ENCODE measurements at regions not wholly inside any gene's neighbourhood (a gene's known extent, or its start where the extent isn't known, plus 50 kb on each side); places are given as distances from the start of the nearest gene placed in this dataset.

DNA sequence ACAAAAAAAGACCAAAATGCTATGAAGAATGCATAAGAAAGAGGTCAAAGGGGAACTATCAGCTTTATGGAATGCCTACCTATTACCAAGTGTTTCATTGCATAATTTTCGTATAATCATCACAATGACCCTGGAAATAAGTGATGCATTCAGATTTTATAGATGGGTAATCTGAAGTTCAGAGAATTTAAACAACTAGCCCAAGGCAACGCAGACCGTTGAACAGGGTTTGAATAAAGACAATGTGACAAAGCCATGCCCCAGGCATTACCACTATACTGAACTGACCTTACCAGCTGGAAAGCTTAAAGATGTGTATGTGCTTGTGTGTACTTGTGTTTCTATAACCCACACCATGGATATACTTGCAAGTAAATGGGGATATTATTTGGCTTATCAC is 827.6 kb upstream of the ADGRL2 start:
- Histone ChIP-seq H3K4me1 (ENCODE audit: control insufficient read depth in 5 of 5, insufficient read depth in 5 of 5, low read length in 5 of 5) (no peaks in the 10 kb centered on the region), H3K9ac (ENCODE audit: insufficient read depth in 1 of 2, low read length in 2 of 2) (no peak overlapping the region), H3K36me3 (ENCODE audit: control insufficient read depth in 4 of 4, insufficient read depth in 4 of 4, low read length in 4 of 4) (no peaks in the 10 kb centered on the region), H3K4me3 (no peak overlapping the region), H3K27me3 (ENCODE audit: control insufficient read depth in 3 of 3, insufficient read depth in 3 of 3, low read length in 2 of 3) (no peaks in the 10 kb centered on the region), H3K9me3 (ENCODE audit: control insufficient read depth in 4 of 4, insufficient read depth in 3 of 4, low read length in 3 of 4) (no peaks in the 10 kb centered on the region), H3K27ac (ENCODE audit: low read depth in 1 of 2, low read length in 1 of 2) (no peak overlapping the region)
- DNase-seq, result no peak
- ATAC-seq (ENCODE audit: insufficient read depth, low FRiP score), result no peak
- TF ChIP-seq, protein P1, sequence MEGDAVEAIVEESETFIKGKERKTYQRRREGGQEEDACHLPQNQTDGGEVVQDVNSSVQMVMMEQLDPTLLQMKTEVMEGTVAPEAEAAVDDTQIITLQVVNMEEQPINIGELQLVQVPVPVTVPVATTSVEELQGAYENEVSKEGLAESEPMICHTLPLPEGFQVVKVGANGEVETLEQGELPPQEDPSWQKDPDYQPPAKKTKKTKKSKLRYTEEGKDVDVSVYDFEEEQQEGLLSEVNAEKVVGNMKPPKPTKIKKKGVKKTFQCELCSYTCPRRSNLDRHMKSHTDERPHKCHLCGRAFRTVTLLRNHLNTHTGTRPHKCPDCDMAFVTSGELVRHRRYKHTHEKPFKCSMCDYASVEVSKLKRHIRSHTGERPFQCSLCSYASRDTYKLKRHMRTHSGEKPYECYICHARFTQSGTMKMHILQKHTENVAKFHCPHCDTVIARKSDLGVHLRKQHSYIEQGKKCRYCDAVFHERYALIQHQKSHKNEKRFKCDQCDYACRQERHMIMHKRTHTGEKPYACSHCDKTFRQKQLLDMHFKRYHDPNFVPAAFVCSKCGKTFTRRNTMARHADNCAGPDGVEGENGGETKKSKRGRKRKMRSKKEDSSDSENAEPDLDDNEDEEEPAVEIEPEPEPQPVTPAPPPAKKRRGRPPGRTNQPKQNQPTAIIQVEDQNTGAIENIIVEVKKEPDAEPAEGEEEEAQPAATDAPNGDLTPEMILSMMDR (IDR thresholded peaks at IDR 0.05; ENCODE audit: control extremely low read depth, extremely low read depth), result no peak
- 92 to 95% methylated on average over 3 of the region's 3 CpGs for WGBS, 2 donors

DNA sequence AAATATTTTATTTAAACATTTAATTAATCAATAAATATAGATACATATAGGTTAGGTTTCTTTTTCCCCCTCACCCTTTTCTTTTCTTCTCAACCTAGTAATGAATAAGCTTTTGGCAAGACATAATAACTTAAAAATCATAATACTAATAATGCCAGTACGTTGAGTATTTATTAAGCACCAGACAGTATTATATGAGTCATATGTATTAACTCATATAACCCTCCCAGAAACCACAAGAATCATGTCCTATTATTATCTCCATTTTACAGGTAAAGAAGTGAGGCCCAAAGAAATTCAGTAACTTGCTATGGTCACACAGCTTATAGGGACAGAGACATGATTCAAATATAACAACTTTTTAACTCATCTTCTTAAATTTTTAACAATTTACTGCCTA is 834.5 kb upstream of the ADGRL2 start:
- H3K27me3 ChIP-seq (ENCODE audit: control insufficient read depth in 3 of 3, insufficient read depth in 3 of 3, low read length in 2 of 3), result no peaks in the 10 kb centered on the region

DNA sequence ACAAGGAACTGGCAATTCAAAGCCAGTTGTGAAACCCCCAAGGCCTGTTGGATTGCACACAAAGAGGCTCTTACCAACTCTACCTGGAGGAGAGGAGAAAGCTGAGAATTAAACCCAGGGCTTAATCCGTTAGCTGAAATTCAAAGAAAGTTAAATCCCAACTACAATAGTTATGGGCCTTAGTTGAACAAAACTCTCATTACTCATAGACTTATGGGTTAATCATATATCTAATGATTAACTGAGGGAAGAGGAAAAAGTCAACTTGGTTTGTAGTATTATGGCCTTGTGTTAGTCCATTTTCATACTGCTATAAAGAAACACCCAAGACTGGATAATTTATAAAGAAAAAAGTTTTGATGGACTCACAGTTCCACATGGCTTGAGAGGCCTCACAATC is 838.2 kb upstream of the ADGRL2 start:
- Histone ChIP-seq H3K27me3 (ENCODE audit: control insufficient read depth in 3 of 3, insufficient read depth in 3 of 3, low read length in 2 of 3) (no peaks in the 10 kb centered on the region), H3K4me1 (ENCODE audit: control insufficient read depth in 5 of 5, insufficient read depth in 5 of 5, low read length in 5 of 5) (no peaks in the 10 kb centered on the region), H3K4me3 (no peak overlapping the region), H3K9ac (ENCODE audit: insufficient read depth in 1 of 2, low read length in 2 of 2) (no peak overlapping the region), H3K36me3 (ENCODE audit: control insufficient read depth in 4 of 4, insufficient read depth in 4 of 4, low read length in 4 of 4) (no peaks in the 10 kb centered on the region), H3K9me3 (ENCODE audit: control insufficient read depth in 4 of 4, insufficient read depth in 3 of 4, low read length in 3 of 4) (no peaks in the 10 kb centered on the region), H3K27ac (ENCODE audit: low read depth in 1 of 2, low read length in 1 of 2) (no peak overlapping the region)
- DNase-seq (no peak), ATAC-seq (ENCODE audit: insufficient read depth, low FRiP score) (no peak)
- TF ChIP-seq, protein P1 (IDR thresholded peaks at IDR 0.05; ENCODE audit: control extremely low read depth, extremely low read depth), result no peak
- 89 to 91% methylated on average over 1 of the region's 1 CpG for WGBS, 2 donors

More for the DNA sequence above, 834.5 kb upstream of the ADGRL2 start:
- Histone ChIP-seq H3K9ac (ENCODE audit: insufficient read depth in 1 of 2, low read length in 2 of 2) (no peak overlapping the region), H3K36me3 (ENCODE audit: control insufficient read depth in 4 of 4, insufficient read depth in 4 of 4, low read length in 4 of 4) (no peaks in the 10 kb centered on the region), H3K9me3 (ENCODE audit: control insufficient read depth in 4 of 4, insufficient read depth in 3 of 4, low read length in 3 of 4) (no peaks in the 10 kb centered on the region), H3K4me3 (no peak overlapping the region), H3K4me1 (ENCODE audit: control insufficient read depth in 5 of 5, insufficient read depth in 5 of 5, low read length in 5 of 5) (no peaks in the 10 kb centered on the region), H3K27ac (ENCODE audit: low read depth in 1 of 2, low read length in 1 of 2) (no peak overlapping the region)
- TF ChIP-seq, protein P1 (IDR thresholded peaks at IDR 0.05; ENCODE audit: control extremely low read depth, extremely low read depth), result no peak
- WGBS, 2 donors, result 70 to 78% methylated on average over 1 of the region's 1 CpG
- no peak for DNase-seq
- no peak for ATAC-seq (ENCODE audit: insufficient read depth, low FRiP score)

DNA sequence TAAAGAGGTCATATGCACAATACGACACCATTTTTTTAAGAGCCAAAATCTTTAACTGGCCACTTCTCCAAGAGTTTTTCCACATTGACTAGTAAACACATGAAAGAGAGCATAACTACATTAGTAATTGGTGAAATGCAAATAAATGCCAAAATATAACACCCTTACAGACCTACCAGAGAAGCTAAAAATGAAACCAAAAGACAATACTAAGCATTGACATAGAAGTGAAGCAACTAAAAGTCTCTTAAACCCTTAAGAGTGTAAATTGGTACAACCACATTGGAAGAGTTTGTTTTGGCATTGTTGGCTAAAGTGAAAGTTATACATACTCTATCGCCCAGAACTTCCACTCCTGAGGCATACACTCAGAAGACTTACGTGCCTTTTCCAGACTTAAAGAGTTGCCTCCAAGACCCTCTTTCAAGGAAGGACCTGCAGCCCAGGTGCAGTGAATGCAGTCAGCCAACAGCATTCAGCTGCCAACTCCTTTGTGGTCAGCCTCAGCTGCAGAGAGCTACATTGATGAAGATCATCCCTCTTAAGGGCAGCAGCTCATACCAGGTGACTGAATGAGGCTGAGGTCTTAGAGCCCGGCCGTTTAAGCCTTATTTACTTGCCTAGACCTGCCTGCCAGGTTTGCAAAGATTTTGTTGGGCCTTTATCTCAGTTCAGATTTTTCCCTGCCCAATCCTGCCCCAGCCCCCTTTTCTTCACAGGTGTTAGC is 839.1 kb upstream of the ADGRL2 start:
- no peaks in the 10 kb centered on the region for H3K9me3 ChIP-seq (ENCODE audit: control insufficient read depth in 4 of 4, insufficient read depth in 3 of 4, low read length in 3 of 4)
- H3K36me3 ChIP-seq (ENCODE audit: control insufficient read depth in 4 of 4, insufficient read depth in 4 of 4, low read length in 4 of 4), result no peaks in the 10 kb centered on the region
- DNase-seq (no peak), ATAC-seq (ENCODE audit: insufficient read depth, low FRiP score) (no peak)
- no peaks in the 10 kb centered on the region for H3K27me3 ChIP-seq (ENCODE audit: control insufficient read depth in 3 of 3, insufficient read depth in 3 of 3, low read length in 2 of 3)
- TF ChIP-seq, protein P1 (IDR thresholded peaks at IDR 0.05; ENCODE audit: control extremely low read depth, extremely low read depth), result no peak
- H3K4me1 ChIP-seq (ENCODE audit: control insufficient read depth in 5 of 5, insufficient read depth in 5 of 5, low read length in 5 of 5), result no peaks in the 10 kb centered on the region
- no peak overlapping the region for H3K9ac ChIP-seq (ENCODE audit: insufficient read depth in 1 of 2, low read length in 2 of 2)
- no peak overlapping the region for H3K4me3 ChIP-seq
- H3K27ac ChIP-seq (ENCODE audit: low read depth in 1 of 2, low read length in 1 of 2), result no peak overlapping the region
- 77 to 90% methylated on average over 5 of the region's 5 CpGs for WGBS, 2 donors

Data from lung (tissue), 11 donors.